WI38 (cell line): ENCODE measurements at regions not wholly inside any gene's neighbourhood (a gene's known extent, or its start where the extent isn't known, plus 50 kb on each side); places are given as distances from the start of the nearest gene placed in this dataset.

Experiments used
- H3K4me3 ChIP-seq: 2 replicates; pipeline ENCODE4 v1.5.1; 2011; ENCODE audit warnings: low read depth, mild to moderate bottlenecking, control low read depth, low read length
- CTCF ChIP-seq: IDR thresholded peaks from 2 replicates; pipeline ENCODE4 v1.5.1; 2012; ENCODE audit warnings: low read depth, mild to moderate bottlenecking, control low read depth, low read length

GRCh38 chr3:72113564-72113963 lies 328.6 kb upstream of the PROK2 start:
- no peak overlapping the region for H3K4me3 ChIP-seq
- TF ChIP-seq CTCF, result no peak

- TF ChIP-seq CTCF, result no peak
- no peak overlapping the region for H3K4me3 ChIP-seq
Measured at GRCh38 chr3:72112435-72112834, 327.5 kb upstream of the PROK2 start.

DNA sequence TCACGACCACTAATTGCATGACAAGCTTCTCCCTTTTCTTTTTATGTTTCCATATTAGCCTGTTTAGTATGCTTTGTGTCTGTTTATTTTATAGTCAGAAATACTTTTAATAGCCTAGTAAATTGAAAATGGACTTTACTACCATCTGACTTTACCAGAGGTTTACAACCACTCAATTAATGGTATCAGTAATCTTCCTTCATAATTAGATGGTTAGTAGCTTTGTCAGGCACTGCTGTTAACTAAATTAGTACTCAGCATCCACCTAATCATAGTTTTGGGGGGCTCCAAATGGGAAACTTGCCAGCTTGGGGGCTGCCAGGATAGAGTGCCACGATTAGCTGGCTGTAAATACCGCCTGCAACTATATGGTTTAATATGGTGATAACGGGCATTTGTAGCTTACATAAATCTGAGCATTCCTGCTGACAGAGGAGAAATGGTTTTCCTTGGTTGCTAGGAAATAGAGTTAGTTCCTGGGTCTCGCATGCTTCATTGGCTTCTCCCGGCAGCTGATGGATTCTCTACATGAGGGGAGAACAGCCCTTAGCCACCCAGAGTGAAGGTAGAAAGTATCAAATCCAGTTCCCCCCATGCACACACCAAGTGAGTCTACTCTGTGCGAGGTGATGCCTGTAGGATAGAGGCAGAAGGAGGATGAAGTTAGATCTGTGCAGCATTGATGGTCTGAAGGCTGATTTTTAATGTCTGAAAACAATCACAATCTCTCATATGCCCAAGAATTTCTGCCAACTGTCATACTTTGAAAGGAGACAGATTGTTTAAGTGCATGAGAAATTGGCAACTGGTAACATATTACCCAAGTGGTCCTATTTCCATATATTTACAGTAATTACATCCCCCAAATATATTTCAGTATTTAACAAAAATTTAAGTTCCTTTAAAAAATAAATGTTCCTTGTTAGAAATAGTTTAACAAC lies 326.6 kb upstream of the PROK2 start:
- TF ChIP-seq CTCF, result no peak
- H3K4me3 ChIP-seq, result no peak overlapping the region

DNA sequence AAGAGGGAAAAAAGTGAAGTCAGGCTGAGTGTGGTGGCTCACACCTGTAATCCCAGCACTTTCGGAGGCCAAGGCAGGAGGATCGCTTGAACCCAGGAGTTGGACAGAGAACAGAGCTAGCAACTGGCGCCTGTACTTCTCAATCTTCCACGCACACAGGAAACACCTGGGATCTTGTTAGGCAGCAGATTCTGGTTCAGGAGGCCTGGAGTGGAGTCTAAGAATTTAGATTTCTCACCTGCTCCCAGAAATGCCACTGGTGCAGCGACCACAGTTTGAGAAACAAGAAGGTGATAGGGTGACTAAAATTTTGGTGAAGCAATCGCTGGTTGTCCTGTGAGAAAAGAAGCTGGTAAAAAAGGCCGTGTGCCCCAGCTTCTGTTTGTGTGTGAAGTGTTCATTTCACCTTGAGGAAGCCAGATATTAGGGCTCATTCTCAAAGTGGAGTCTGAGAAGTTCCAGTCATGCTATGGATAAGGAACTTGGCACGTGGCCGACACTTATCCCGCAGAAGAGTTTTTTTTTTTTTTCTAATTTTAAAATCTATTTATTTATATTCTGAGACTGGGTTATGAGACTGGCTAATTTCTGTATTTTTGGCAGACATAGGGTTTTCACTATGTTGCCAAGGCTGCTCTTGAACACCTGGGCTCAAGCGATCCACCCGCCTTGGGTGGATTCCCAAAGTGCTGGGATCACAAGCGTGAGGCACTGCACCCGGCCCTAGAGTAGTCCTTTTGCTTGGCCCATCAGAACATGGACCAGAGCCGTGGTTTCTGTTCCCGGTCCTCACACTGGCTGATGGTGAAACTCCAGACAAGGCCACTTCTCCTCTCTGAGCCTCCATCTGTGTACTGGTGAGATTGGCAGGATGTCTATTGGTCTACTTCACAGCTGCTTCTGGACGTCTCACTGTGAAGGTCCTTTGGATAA lies 324.6 kb upstream of the PROK2 start:
- TF ChIP-seq CTCF, result no peak
- no peak overlapping the region for H3K4me3 ChIP-seq

- no peak for TF ChIP-seq CTCF
- H3K4me3 ChIP-seq, result no peak overlapping the region
Measured at GRCh38 chr3:72105306-72105705, 320.4 kb upstream of the PROK2 start.

- H3K4me3 ChIP-seq, result no peak overlapping the region
- TF ChIP-seq CTCF, result no peak
Measured at GRCh38 chr3:72102112-72102616, 317.2 kb upstream of the PROK2 start.
